GM12875 (cell line): ENCODE measurements at regions not wholly inside any gene's neighbourhood (a gene's known extent, or its start where the extent isn't known, plus 50 kb on each side); places are given as distances from the start of the nearest gene placed in this dataset.

ENCODE experiments used
- H3K4me3 ChIP-seq: one replicate; pipeline ENCODE4 v1.5.1; 2011; ENCODE audit warnings: low read depth, low read length, control low read depth
- TF ChIP-seq, protein P1 (sequence below): IDR thresholded peaks from 2 replicates; pipeline ENCODE4 v1.5.1; 2011; ENCODE audit warnings: low read depth, mild to moderate bottlenecking, control low read depth, inconsistent platforms, low read length, moderate library complexity, borderline replicate concordance; ENCODE audit not compliant: insufficient read depth

DNA sequence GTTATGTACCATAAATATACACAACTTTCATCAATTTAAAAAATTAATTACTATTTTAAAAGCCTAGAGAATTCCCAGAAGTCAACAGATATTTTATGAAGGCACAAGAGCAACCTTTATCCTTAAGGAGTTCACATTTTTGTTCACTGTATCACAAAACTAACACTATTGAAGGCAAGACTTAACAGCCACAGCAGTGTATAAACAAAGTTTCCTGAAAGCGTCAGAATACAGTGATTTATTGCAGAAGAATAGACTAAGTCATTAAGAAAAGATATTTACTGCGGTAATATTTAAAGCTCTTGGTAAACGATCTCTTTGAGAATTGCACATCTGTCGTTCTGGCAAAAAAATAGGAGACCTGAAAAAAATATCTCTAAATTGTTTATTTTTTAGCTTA is 419.3 kb upstream of the NBEA start:
- no peak overlapping the region for H3K4me3 ChIP-seq
- TF ChIP-seq, protein P1, sequence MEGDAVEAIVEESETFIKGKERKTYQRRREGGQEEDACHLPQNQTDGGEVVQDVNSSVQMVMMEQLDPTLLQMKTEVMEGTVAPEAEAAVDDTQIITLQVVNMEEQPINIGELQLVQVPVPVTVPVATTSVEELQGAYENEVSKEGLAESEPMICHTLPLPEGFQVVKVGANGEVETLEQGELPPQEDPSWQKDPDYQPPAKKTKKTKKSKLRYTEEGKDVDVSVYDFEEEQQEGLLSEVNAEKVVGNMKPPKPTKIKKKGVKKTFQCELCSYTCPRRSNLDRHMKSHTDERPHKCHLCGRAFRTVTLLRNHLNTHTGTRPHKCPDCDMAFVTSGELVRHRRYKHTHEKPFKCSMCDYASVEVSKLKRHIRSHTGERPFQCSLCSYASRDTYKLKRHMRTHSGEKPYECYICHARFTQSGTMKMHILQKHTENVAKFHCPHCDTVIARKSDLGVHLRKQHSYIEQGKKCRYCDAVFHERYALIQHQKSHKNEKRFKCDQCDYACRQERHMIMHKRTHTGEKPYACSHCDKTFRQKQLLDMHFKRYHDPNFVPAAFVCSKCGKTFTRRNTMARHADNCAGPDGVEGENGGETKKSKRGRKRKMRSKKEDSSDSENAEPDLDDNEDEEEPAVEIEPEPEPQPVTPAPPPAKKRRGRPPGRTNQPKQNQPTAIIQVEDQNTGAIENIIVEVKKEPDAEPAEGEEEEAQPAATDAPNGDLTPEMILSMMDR: no peak

DNA sequence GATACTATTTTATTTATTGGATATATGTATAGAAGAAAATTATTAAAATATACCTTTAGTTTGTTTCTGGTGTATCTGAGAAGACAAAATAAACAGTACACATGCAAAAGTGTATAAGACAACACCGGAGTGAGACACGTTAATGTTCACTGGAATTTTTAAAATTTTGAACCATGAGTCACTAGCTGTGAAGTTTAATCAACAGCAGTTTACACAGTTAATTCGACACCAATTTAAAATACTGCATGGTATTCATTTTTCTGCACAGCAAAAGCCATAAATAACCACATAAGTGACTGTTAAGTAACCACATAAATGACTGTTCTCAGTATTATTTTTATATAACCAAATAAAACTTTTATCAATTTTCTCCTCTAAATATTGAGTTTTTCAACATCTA is 418.7 kb upstream of the NBEA start:
- no peak overlapping the region for H3K4me3 ChIP-seq
- TF ChIP-seq, protein P1: no peak

DNA sequence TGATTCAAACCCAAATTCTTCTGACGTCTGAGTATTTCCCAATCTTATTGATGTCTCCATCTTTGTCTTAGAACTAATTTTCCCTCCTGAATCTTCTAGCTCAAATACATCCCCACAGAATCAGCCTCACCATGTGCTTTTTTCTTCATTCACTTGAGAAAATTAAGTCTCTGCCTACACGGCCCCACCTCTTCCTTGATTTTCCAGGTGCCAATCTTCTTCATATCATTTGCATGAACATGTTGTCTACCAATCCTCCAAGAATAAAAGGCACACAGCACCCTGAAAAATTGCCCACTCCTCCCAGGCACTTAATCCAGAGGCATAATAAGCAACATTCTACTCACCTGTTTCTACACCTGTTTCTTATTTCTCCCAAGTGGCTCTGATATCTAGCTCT is 408.1 kb upstream of the NBEA start:
- H3K4me3 ChIP-seq: no peak overlapping the region
- TF ChIP-seq, protein P1: no peak

DNA sequence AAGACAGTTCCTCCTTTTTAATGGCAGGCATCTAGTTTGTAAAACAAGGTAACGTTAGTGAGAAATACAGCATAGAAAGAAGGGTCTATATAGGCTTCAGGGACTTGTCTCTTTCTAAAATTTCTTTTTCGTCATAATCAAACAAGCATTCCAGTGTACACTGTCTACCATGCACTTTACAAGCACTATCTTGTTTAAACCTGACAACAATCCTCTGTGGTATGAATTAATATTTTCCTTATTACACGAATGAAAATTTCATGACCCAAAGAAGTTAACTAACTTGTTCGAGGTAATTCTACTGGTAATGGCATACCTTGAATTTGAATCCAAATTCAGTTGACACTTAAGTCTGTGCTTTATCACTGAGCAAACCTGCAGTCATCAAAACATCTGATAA is 399.7 kb upstream of the NBEA start:
- H3K4me3 ChIP-seq: no peak overlapping the region
- TF ChIP-seq, protein P1: no peak

DNA sequence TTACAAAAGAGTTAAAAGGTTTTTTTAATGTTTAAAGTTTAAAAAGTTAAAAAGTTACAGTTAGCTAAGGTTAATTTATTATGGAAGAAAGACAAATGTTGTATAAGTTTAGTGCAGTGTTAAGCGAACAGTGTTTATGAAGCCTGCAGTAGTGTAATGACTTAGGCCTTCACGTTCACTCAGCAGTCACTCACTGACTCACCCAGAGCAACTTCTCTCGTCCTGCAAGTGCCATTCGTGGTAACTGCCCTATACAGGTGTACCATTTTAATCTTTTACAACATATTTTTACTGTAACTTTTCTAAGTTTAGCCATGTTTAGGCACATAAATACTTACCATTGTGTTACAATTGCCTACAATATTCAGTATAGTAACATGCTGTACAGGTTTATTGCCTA is 398.2 kb upstream of the NBEA start:
- TF ChIP-seq, protein P1: no peak

DNA sequence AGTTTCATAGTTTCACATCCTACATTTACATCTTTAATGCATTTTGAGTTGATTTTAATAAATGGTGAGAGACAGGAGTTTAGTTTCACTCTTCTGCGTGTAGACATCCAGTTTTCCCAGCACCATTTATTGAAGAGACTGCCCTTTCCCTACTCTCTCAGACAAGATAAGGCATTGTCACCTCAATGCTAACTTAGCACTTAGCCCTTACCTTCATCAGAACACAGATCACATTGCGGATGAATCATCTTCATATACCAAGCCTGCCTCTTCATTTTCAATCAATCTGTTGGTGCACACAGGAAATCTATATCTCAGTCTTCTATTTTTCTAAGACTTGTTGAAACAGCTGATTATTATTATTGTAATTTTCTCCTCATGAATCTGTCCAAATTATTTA is 396.6 kb upstream of the NBEA start:
- TF ChIP-seq, protein P1: no peak
- no peak overlapping the region for H3K4me3 ChIP-seq

More for the DNA sequence above, 398.2 kb upstream of the NBEA start:
- no peak overlapping the region for H3K4me3 ChIP-seq

DNA sequence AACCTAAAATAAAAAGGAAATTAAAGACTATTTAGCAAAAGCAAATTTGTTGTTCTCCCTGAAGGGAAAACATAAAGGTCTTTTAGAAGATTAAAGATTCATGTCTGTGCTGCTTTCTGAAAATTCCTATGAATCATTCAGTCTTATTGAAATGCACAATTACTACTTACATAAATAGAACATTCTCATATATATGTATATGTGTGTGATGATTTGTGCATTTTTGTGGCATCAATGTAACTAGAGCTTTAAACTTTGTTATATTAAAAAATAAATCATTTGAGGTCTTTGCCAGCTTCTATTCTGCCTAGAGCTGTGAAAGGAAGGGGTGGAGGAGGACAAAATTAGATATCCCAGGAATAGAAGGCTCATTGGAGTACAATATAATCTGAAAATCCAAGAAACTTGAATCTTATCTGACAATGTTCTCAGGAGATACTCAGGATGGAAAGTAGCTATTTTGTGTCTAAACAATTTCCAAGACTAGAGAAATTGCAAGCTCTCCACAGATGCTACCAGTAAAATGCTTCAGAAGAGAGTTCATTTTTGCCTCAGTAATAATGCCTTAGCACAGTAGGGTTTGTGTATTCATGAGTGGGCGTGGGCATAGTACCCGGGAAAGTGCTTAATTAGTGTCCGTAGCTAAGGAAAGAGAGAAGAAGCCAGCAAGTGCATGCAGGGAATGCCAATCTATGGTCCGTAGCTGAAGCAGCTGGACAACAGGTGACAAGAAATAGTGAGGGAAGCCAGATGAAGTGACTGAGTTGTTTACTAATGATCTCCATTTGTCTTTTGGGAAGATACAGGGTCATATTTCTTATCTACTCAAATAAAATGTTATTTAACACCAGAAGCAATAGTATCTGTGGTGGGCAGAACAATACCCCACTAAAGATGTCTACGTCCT is 395.5 kb upstream of the NBEA start:
- TF ChIP-seq, protein P1: no peak
- H3K4me3 ChIP-seq: no peak overlapping the region
